Muscle layer of colon (tissue), 2 donors: ENCODE measurements at regions not wholly inside any gene's neighbourhood (a gene's known extent, or its start where the extent isn't known, plus 50 kb on each side); places are given as distances from the start of the nearest gene placed in this dataset.

Experiments
- H3K27ac ChIP-seq: one replicate; pipeline ENCODE4 v1.7.0; 2013; ENCODE audit warnings: low read depth, mild to moderate bottlenecking, low read length, moderate library complexity
- H3K27me3 ChIP-seq, 2 donors: one replicate each; pipeline ENCODE4 v1.7.0; 2013; ENCODE audit warnings: low read length in 2 of 2, mild to moderate bottlenecking in 2 of 2; ENCODE audit not compliant: insufficient read depth in 2 of 2, control insufficient read depth in 1 of 2
- H3K36me3 ChIP-seq: one replicate; pipeline ENCODE4 v1.7.0; 2013; ENCODE audit warnings: mild to moderate bottlenecking, low read length; ENCODE audit not compliant: insufficient read depth
- H3K4me1 ChIP-seq: one replicate; pipeline ENCODE4 v1.7.0; 2013; ENCODE audit warnings: mild to moderate bottlenecking, low read length; ENCODE audit not compliant: insufficient read depth
- H3K4me3 ChIP-seq, 2 donors: one replicate each; pipeline ENCODE4 v1.7.0; 2013; ENCODE audit warnings: low read length in 2 of 2, low read depth in 1 of 2, mild to moderate bottlenecking in 1 of 2, moderate library complexity in 1 of 2
- H3K9ac ChIP-seq: one replicate; pipeline ENCODE4 v1.7.0; 2013; ENCODE audit warnings: low read length
- H3K9me3 ChIP-seq: one replicate; pipeline ENCODE4 v1.7.0; 2013; ENCODE audit warnings: mild to moderate bottlenecking, low read length
- donor health status: abdominal sarcoma.
- donor health status: Adenocarcinoma of cecum.

DNA sequence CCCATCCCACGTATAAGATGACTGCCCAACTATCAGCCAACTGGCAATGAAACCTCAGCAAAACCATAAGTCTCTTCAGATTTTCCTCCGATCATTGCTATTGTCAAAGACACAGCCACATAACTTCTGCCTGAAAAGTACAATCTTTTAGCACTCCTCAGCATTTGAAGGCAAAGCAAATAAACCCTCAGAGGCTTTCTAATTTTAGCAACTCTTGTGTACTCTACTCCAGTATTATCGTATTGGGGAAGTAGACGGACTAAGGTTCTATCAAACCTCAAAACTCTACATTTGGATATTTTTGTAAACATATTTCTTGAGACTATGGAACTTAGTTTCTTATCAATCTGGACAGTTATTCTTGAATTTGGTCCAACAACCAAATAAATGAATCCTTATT, 1206.2 kb upstream of the NCAM2 start:
- H3K9ac ChIP-seq = no peak overlapping the region
- no peaks in the 10 kb centered on the region for H3K27me3 ChIP-seq
- H3K4me1 ChIP-seq = no peaks in the 10 kb centered on the region
- H3K9me3 ChIP-seq = no peaks in the 10 kb centered on the region
- no peak overlapping the region for H3K27ac ChIP-seq
- H3K36me3 ChIP-seq = no peaks in the 10 kb centered on the region
- no peak overlapping the region for H3K4me3 ChIP-seq

DNA sequence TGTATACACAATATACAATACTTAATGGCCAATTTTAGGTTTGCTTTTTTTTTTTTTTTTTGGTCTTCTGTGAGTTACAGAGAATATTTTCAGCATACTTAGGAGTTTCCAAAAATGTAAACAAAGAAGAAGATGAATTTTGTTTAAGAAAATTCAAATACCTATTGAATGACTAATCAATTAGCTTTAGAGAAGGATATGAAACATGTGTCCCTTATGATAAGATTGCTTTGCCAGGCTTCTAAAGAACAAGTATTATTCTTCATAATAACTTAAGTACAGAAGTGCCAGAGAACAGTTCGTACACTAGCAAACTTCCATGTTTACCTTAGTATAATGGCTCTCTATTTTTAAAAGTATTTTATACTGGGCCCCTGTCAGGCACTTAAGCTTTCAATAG, 1191.0 kb upstream of the NCAM2 start:
- Histone ChIP-seq H3K4me3 (no peak overlapping the region), H3K9me3 (no peaks in the 10 kb centered on the region), H3K27me3 (no peaks in the 10 kb centered on the region), H3K9ac (no peak overlapping the region), H3K4me1 (no peaks in the 10 kb centered on the region), H3K27ac (no peak overlapping the region), H3K36me3 (no peaks in the 10 kb centered on the region)

DNA sequence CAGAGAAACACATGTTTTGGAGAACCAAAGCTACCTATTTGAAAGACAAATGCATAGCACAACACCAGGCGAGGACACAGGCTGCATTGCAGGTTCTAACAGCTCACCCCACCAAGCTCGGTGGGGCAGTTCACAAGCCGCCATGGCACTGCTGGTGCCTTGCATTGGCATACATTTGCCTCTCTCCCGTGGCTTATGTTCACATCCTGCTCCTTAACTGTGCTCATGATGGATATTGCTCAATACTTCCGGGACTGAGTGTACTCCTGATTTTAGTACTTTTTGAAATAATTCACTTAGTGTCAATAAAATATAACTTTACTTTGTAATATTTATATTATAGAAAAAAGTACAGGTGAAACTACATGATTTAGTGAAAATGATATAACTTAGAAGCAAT, 1187.4 kb upstream of the NCAM2 start:
- Histone ChIP-seq H3K9ac (no peak overlapping the region), H3K4me1 (no peaks in the 10 kb centered on the region), H3K27ac (no peak overlapping the region), H3K4me3 (no peak overlapping the region), H3K27me3 (no peaks in the 10 kb centered on the region), H3K36me3 (no peaks in the 10 kb centered on the region), H3K9me3 (no peaks in the 10 kb centered on the region)

DNA sequence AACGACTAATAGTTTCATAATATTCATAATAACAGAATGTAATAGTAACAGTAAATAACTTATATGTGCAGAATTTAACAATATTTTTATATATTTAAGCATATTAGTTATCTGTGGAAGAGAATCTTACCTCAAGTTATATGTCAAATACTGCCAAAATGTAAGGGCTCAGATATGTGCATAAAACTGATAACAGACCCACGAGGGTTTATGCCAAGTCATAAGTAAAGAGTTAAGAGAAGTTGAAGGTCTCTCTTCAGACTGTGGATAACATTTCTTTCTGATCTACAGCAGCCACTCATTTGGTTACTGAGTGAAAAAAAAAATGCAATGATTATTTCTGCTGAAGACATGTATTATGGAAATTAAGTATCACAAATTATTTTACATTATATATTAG, 1167.8 kb upstream of the NCAM2 start:
- Histone ChIP-seq H3K27ac (no peak overlapping the region), H3K36me3 (no peaks in the 10 kb centered on the region), H3K4me3 (no peak overlapping the region), H3K9me3 (no peaks in the 10 kb centered on the region), H3K4me1 (no peaks in the 10 kb centered on the region), H3K27me3 (no peaks in the 10 kb centered on the region), H3K9ac (no peak overlapping the region)

DNA sequence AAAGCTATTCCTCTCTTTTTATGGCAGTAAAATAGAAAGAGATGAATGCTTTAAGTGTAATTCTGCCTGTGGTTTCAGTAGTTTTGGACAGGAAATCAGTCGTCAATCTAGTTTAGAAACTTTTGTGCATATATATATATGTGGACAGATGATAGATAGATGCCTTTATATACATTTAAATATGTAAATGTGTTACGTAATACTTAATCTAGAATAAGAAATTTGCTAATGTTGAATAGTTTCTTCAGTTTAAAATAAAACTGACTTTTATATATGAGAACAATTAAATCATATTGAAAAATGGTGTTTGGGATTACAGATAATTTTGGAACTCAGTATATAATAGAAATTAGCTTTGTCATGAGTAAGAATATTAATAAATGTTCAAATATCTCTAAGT, 1165.7 kb upstream of the NCAM2 start:
- H3K9ac ChIP-seq = no peak overlapping the region
- no peak overlapping the region for H3K4me3 ChIP-seq
- H3K4me1 ChIP-seq = no peaks in the 10 kb centered on the region
- no peak overlapping the region for H3K27ac ChIP-seq
- no peaks in the 10 kb centered on the region for H3K9me3 ChIP-seq
- H3K27me3 ChIP-seq = no peaks in the 10 kb centered on the region
- no peaks in the 10 kb centered on the region for H3K36me3 ChIP-seq

DNA sequence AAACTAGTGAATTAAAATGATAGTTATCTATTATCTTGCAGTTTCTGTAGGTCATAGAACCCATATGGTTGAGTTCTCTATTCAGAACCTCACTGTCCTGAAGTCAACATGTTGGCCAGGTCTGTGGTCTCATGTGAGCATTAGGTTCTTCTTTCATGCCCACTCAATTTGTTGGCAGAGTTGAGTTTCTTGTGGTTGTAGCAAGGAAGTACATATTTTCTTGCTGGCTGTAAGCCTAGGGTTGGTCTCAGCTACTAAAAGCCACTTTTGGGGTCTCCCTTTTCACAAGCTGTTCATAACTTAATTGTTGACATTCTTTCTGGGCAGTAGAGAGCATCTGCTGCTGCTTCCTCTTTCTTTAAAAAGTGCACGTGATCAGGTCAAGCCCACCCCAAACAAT, 1165.1 kb upstream of the NCAM2 start:
- Histone ChIP-seq H3K9me3 (no peaks in the 10 kb centered on the region), H3K4me3 (no peak overlapping the region), H3K27ac (no peak overlapping the region), H3K4me1 (no peaks in the 10 kb centered on the region), H3K36me3 (no peaks in the 10 kb centered on the region), H3K27me3 (no peaks in the 10 kb centered on the region), H3K9ac (no peak overlapping the region)

DNA sequence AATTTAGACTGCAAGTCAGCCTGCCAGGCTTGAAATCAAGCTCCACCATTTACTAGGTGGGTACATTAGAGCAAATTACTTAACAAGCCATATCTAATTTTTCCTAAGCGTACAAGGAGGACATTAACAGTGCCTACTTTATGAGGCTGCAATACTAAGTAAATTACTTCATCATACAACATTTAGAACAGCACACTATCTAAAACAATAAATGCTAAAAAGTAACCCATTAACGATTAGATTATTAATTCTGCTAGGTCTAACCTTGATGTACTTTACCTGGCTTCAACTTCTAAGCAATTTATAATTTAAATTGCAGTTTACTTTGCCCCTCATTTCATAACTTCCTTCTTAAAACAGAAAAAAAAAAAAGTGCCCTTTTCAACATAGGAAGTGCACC, 1155.6 kb upstream of the NCAM2 start:
- no peaks in the 10 kb centered on the region for H3K36me3 ChIP-seq
- no peak overlapping the region for H3K4me3 ChIP-seq
- H3K27ac ChIP-seq = no peak overlapping the region
- H3K4me1 ChIP-seq = no peaks in the 10 kb centered on the region
- H3K9ac ChIP-seq = no peak overlapping the region
- H3K27me3 ChIP-seq = no peaks in the 10 kb centered on the region
- H3K9me3 ChIP-seq = no peaks in the 10 kb centered on the region

DNA sequence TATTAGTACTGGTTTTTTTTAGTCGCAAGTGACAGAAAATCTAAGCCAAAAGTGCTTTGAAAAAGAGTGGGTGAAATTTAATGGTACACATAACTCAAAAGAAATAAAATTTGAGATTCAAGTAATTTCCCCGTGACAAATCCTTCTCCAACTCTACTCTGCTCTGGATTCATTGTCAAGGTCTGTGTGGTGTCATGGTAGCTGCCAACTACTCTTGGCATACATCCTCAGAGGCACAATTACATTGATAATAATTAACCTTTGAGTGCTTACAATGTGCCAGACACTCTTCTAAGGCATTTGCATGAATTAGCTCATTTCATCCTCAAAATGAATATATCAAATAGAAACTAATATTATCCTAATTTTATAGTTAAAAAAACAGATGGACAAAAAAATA, 1153.9 kb upstream of the NCAM2 start:
- H3K9me3 ChIP-seq = no peaks in the 10 kb centered on the region
- H3K27ac ChIP-seq = no peak overlapping the region
- no peaks in the 10 kb centered on the region for H3K4me1 ChIP-seq
- H3K36me3 ChIP-seq = no peaks in the 10 kb centered on the region
- H3K9ac ChIP-seq = no peak overlapping the region
- no peak overlapping the region for H3K4me3 ChIP-seq
- H3K27me3 ChIP-seq = no peaks in the 10 kb centered on the region

DNA sequence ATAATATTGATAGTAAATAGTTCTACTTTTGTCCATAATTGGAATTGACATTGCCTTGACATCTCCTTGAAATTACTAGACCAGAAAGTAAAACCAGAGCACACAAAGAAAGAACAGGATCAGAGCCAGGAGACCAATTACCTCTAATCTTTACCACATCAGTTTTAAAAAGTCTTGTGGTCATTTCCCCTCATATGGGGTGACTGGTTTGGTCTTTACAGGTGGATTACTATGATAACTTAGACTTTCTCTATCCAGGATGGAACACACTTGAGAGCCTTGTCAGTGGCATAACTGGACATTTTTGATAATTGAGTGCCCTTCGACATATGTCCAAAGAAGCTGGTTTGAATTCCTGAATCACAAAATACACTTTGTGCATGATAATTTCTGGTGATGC, 1148.1 kb upstream of the NCAM2 start:
- Histone ChIP-seq H3K27me3 (no peaks in the 10 kb centered on the region), H3K36me3 (no peaks in the 10 kb centered on the region), H3K27ac (no peak overlapping the region), H3K9me3 (no peaks in the 10 kb centered on the region), H3K4me3 (no peak overlapping the region), H3K9ac (no peak overlapping the region), H3K4me1 (no peaks in the 10 kb centered on the region)

DNA sequence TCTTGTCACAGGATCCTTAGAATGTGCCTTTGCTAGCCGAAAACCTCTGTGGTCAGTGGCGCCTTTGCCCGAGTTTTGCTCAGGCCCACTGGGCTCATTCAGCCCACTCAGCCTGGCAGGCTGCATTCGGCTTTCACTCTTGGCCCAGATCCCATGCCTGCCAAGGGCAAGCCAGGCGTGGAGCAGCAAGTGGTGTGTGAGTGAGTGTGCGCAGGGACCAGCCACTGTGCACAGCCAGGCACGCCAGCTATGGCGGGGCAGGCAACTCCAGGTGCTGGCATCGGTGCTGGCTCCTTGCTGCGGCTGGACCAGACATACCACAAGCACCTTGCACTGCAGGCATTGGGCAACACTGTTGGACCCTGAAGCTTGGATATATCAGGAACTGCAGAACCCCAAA, 1145.1 kb upstream of the NCAM2 start:
- H3K27me3 ChIP-seq = no peaks in the 10 kb centered on the region
- H3K36me3 ChIP-seq = no peaks in the 10 kb centered on the region
- H3K27ac ChIP-seq = no peak overlapping the region
- no peaks in the 10 kb centered on the region for H3K9me3 ChIP-seq
- no peaks in the 10 kb centered on the region for H3K4me1 ChIP-seq
- no peak overlapping the region for H3K4me3 ChIP-seq
- H3K9ac ChIP-seq = no peak overlapping the region

DNA sequence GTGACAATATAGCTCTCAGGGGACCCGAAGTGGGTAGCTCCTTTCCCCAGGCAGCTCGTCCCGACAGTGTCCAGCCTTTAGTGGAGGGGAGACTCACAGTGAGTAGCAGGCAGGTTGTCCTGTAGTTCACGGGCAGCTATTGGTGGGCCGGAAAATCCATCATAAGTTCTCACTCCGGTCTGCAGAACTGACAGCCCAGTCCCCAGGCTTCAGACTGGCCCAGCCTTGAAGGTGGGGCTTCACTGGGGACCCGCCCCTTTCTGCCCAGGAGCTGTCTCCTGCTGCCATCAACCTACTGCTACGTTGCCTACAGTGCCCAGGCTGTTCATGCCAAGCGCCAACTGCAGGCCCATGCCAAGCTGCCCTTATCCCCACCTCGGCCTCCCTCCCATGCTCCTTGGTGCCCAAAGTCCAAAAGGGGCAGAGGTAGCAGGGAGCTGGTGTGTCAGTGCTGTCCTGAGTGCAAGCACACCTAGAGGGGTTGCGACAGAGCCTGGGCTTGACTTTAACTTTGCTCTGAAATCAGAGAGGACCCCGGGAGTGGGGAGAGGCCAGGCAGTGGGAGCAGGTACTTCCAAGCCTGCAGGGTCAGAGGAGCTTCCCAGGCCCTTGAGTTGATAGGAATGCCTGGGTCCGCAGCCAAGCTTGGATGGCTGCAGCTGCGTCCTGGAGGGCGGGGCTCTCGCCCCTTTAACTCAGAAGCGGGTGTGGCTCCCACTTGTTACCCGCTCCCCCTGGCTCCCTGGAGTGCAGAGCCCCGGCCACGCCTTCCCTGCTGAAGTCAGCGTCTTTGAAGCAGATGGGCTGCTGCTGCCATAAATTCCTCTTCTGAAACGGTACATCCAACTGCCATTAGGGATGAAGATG, 1144.3 kb upstream of the NCAM2 start:
- no peaks in the 10 kb centered on the region for H3K9me3 ChIP-seq
- H3K4me3 ChIP-seq = no peak overlapping the region
- H3K27me3 ChIP-seq = no peaks in the 10 kb centered on the region
- H3K27ac ChIP-seq = no peak overlapping the region
- H3K9ac ChIP-seq = no peak overlapping the region
- H3K4me1 ChIP-seq = no peaks in the 10 kb centered on the region
- no peaks in the 10 kb centered on the region for H3K36me3 ChIP-seq

DNA sequence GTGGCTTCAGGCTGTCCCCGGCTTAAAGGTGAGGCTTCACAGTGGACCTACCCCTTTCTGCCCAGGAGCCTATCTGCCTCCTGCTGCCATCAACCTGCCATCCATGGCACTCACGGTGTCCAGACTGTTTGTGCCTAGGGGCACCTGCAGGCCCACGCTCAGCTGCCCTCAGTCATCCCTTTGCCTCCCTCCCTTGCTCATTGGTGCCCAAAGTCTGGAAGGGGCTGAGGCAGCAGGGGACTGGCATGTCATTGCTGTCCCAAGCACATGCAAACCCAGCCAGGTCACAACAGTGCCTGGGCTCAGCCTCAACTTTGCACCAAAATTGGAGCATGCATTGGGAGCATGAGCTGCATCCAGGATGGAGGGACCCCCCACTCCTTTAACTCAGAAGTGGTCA, 1142.7 kb upstream of the NCAM2 start:
- no peaks in the 10 kb centered on the region for H3K9me3 ChIP-seq
- H3K4me1 ChIP-seq = no peaks in the 10 kb centered on the region
- no peak overlapping the region for H3K4me3 ChIP-seq
- no peak overlapping the region for H3K9ac ChIP-seq
- no peaks in the 10 kb centered on the region for H3K36me3 ChIP-seq
- H3K27ac ChIP-seq = no peak overlapping the region
- H3K27me3 ChIP-seq = no peaks in the 10 kb centered on the region
